H1 (cell line): ENCODE measurements at regions not wholly inside any gene's neighbourhood (a gene's known extent, or its start where the extent isn't known, plus 50 kb on each side); places are given as distances from the start of the nearest gene placed in this dataset.

Experiments used
- ATF2 ChIP-seq: IDR thresholded peaks from 2 replicates; pipeline ENCODE4 v1.6.1; 2012; ENCODE audit warnings: low read length, inconsistent platforms
- CBX8 ChIP-seq: fragments of 300-800, 300-1000 bp; sonication (generic); IDR thresholded peaks from 2 replicates; pipeline ENCODE4 v1.7.1; 2016; ENCODE audit warnings: low read depth, low read length, borderline replicate concordance
- CEBPB ChIP-seq: IDR thresholded peaks from 2 replicates; pipeline ENCODE4 v1.6.1; 2012; ENCODE audit warnings: low read depth, low read length
- CHD1 ChIP-seq: IDR thresholded peaks from 2 replicates; pipeline ENCODE4 v1.6.1; 2012; ENCODE audit warnings: low read depth, low read length, improper control_type of control experiment
- EGR1 ChIP-seq: IDR thresholded peaks from 2 replicates; pipeline ENCODE4 v1.6.1; 2011; ENCODE audit warnings: low read depth, low read length, borderline replicate concordance
- EZH2 ChIP-seq: fragments of 200-600 bp; sonication (generic); IDR thresholded peaks from 2 replicates; pipeline ENCODE4 v1.7.1; 2012; ENCODE audit warnings: low read depth, mild to moderate bottlenecking, moderate library complexity, low read length, inconsistent platforms; ENCODE audit not compliant: severe bottlenecking
- MAX ChIP-seq: IDR thresholded peaks from 2 replicates; pipeline ENCODE4 v1.6.1; 2012; ENCODE audit warnings: inconsistent platforms
- NRF1 ChIP-seq: IDR thresholded peaks from 2 replicates; pipeline ENCODE4 v1.6.1; 2011; ENCODE audit warnings: mild to moderate bottlenecking, low read depth, low read length, improper control_type of control experiment
- RFX5 ChIP-seq: IDR thresholded peaks from 2 replicates; pipeline ENCODE4 v1.6.1; 2011; ENCODE audit warnings: low read depth, low read length, improper control_type of control experiment, borderline replicate concordance
- SP1 ChIP-seq: IDR thresholded peaks from 2 replicates; pipeline ENCODE4 v1.6.1; 2011; ENCODE audit warnings: low read depth, low read length
- TF ChIP-seq, protein P1 (sequence below): fragments of 300-600 bp; sonication (generic); IDR thresholded peaks from 2 replicates; pipeline ENCODE4 v1.7.1; 2012; ENCODE audit warnings: low read length, moderate library complexity, mild to moderate bottlenecking, inconsistent platforms; ENCODE audit not compliant: insufficient replicate concordance

DNA sequence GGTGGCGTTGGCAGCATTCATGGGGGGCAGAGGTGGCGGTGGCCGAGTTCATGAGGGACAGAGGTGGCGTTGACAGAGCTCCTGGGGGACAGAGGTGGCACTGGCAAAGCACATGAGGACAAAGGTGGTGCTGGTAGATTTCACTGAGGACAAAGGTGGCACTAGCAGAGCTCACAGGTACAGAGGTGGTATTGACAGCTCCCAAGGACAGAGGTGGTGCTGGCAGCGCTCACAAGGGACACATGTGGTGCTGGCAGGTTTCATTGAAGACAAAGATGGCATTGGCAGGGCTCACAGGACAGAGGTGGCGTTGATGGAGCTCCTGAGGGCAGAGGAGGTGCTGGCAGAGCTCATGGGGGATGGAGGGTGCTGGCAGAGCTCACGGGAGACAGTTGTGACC lies 425.4 kb downstream of the CTTN start (continued):
- TF ChIP-seq, protein P1, sequence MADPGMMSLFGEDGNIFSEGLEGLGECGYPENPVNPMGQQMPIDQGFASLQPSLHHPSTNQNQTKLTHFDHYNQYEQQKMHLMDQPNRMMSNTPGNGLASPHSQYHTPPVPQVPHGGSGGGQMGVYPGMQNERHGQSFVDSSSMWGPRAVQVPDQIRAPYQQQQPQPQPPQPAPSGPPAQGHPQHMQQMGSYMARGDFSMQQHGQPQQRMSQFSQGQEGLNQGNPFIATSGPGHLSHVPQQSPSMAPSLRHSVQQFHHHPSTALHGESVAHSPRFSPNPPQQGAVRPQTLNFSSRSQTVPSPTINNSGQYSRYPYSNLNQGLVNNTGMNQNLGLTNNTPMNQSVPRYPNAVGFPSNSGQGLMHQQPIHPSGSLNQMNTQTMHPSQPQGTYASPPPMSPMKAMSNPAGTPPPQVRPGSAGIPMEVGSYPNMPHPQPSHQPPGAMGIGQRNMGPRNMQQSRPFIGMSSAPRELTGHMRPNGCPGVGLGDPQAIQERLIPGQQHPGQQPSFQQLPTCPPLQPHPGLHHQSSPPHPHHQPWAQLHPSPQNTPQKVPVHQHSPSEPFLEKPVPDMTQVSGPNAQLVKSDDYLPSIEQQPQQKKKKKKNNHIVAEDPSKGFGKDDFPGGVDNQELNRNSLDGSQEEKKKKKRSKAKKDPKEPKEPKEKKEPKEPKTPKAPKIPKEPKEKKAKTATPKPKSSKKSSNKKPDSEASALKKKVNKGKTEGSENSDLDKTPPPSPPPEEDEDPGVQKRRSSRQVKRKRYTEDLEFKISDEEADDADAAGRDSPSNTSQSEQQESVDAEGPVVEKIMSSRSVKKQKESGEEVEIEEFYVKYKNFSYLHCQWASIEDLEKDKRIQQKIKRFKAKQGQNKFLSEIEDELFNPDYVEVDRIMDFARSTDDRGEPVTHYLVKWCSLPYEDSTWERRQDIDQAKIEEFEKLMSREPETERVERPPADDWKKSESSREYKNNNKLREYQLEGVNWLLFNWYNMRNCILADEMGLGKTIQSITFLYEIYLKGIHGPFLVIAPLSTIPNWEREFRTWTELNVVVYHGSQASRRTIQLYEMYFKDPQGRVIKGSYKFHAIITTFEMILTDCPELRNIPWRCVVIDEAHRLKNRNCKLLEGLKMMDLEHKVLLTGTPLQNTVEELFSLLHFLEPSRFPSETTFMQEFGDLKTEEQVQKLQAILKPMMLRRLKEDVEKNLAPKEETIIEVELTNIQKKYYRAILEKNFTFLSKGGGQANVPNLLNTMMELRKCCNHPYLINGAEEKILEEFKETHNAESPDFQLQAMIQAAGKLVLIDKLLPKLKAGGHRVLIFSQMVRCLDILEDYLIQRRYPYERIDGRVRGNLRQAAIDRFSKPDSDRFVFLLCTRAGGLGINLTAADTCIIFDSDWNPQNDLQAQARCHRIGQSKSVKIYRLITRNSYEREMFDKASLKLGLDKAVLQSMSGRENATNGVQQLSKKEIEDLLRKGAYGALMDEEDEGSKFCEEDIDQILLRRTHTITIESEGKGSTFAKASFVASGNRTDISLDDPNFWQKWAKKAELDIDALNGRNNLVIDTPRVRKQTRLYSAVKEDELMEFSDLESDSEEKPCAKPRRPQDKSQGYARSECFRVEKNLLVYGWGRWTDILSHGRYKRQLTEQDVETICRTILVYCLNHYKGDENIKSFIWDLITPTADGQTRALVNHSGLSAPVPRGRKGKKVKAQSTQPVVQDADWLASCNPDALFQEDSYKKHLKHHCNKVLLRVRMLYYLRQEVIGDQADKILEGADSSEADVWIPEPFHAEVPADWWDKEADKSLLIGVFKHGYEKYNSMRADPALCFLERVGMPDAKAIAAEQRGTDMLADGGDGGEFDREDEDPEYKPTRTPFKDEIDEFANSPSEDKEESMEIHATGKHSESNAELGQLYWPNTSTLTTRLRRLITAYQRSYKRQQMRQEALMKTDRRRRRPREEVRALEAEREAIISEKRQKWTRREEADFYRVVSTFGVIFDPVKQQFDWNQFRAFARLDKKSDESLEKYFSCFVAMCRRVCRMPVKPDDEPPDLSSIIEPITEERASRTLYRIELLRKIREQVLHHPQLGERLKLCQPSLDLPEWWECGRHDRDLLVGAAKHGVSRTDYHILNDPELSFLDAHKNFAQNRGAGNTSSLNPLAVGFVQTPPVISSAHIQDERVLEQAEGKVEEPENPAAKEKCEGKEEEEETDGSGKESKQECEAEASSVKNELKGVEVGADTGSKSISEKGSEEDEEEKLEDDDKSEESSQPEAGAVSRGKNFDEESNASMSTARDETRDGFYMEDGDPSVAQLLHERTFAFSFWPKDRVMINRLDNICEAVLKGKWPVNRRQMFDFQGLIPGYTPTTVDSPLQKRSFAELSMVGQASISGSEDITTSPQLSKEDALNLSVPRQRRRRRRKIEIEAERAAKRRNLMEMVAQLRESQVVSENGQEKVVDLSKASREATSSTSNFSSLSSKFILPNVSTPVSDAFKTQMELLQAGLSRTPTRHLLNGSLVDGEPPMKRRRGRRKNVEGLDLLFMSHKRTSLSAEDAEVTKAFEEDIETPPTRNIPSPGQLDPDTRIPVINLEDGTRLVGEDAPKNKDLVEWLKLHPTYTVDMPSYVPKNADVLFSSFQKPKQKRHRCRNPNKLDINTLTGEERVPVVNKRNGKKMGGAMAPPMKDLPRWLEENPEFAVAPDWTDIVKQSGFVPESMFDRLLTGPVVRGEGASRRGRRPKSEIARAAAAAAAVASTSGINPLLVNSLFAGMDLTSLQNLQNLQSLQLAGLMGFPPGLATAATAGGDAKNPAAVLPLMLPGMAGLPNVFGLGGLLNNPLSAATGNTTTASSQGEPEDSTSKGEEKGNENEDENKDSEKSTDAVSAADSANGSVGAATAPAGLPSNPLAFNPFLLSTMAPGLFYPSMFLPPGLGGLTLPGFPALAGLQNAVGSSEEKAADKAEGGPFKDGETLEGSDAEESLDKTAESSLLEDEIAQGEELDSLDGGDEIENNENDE, result no peak
- TF ChIP-seq MAX (no peak), CEBPB (no peak), ATF2 (no peak), CBX8 (no peak), RFX5 (no peak), EZH2 (no peak), EGR1 (no peak), SP1 (no peak), CHD1 (no peak), NRF1 (no peak)
